B cell (primary cell): ENCODE measurements at regions not wholly inside any gene's neighbourhood (a gene's known extent, or its start where the extent isn't known, plus 50 kb on each side); places are given as distances from the start of the nearest gene placed in this dataset.

Experiments used
- ATAC-seq: fragments of 200-7000 bp; cut with Tn5 transposase; one replicate; pipeline ENCODE4 v1.10.0; 2021; ENCODE audit warnings: low read depth, mild to moderate bottlenecking, moderate number of reproducible peaks, moderate library complexity
- CTCF ChIA-PET: fragments of 350-600 bp; sonication (Branson Sonifier 250); formaldehyde crosslinking; loops from one replicate; lab custom pipeline; 2021; ENCODE audit warnings: antibody characterized with exemption, inconsistent platforms; lab: Charles Lee
- POLR2A ChIA-PET: fragments of 350-600 bp; sonication (Branson Sonifier 250); formaldehyde crosslinking; loops from one replicate; lab custom pipeline; 2021; ENCODE audit warnings: antibody characterized with exemption; lab: Charles Lee
- DNase-seq: peaks from one replicate; pipeline ENCODE4 v3.0.0; 2013
- H2AFZ ChIP-seq: 2 replicates; pipeline ENCODE4 v1.6.1; 2012; ENCODE audit warnings: mild to moderate bottlenecking, low read depth, low read length; ENCODE audit not compliant: insufficient read depth, poor library complexity, severe bottlenecking
- H3K27ac ChIP-seq, 2 donors: 1 replicate in 1 of 2; 2 replicates in 1 of 2; pipeline ENCODE4 v1.5.1; 2012 to 2013; ENCODE audit warnings: low read length in 2 of 2, mild to moderate bottlenecking in 2 of 2, moderate library complexity in 1 of 2
- H3K27me3 ChIP-seq, 4 experiments: fragments of 200-600 bp in 1 of 4; sonication (generic) in 1 of 4; replicated peaks in 1 of 4; 1 replicate in 2 of 4; 2 replicates in 2 of 4; pipeline versions ENCODE4 v1.6.1 to v1.7.0; 2013 to 2016; ENCODE audit warnings: low read length in 3 of 4, mild to moderate bottlenecking in 2 of 4, mixed read lengths in 1 of 4, moderate library complexity in 1 of 4; ENCODE audit not compliant: insufficient read depth in 4 of 4, control insufficient read depth in 3 of 4; ENCODE audit errors: control extremely low read depth in 1 of 4
- H3K36me3 ChIP-seq, 2 experiments: replicated peaks in 1 of 2; 1 replicate in 1 of 2; 2 replicates in 1 of 2; pipeline versions ENCODE4 v1.6.1 to v1.7.1; 2013; ENCODE audit warnings: low read length in 1 of 2; ENCODE audit not compliant: insufficient read depth in 2 of 2, control insufficient read depth in 1 of 2; ENCODE audit errors: control extremely low read depth in 1 of 2, extremely low read depth in 1 of 2
- H3K4me1 ChIP-seq, 2 donors: fragments of 200-600 bp in 1 of 2; sonication (generic) in 1 of 2; 1 replicate in 1 of 2; 2 replicates in 1 of 2; pipeline versions ENCODE4 v1.5.1 to v1.6.1; 2013 to 2017; ENCODE audit warnings: low read length in 2 of 2; ENCODE audit not compliant: control insufficient read depth in 2 of 2, insufficient read depth in 2 of 2
- H3K4me2 ChIP-seq: replicated peaks from 2 replicates; pipeline ENCODE3; 2012; ENCODE audit warnings: mild to moderate bottlenecking, low read depth, low read length; ENCODE audit not compliant: poor library complexity, severe bottlenecking
- H3K4me3 ChIP-seq, 5 experiments: fragments of 200-600 bp in 1 of 5; sonication (generic) in 1 of 5; 1 replicate in 3 of 5; 2 replicates in 2 of 5; pipeline versions ENCODE4 v1.5.1 to v1.7.0; 2011 to 2016; ENCODE audit warnings: low read length in 4 of 5, mild to moderate bottlenecking in 4 of 5, low read depth in 2 of 5, control low read depth in 1 of 5, moderate library complexity in 1 of 5; ENCODE audit not compliant: insufficient read depth in 1 of 5; ENCODE audit errors: control extremely low read depth in 1 of 5, extremely low read depth in 1 of 5
- H3K79me2 ChIP-seq: fragments of 200-600 bp; sonication (generic); one replicate; pipeline ENCODE4 v1.6.0; 2016; ENCODE audit warnings: low read length; ENCODE audit not compliant: control insufficient read depth, insufficient read depth
- H3K9ac ChIP-seq: fragments of 200-600 bp; sonication (generic); 2 replicates; pipeline ENCODE4 v1.6.1; 2017; ENCODE audit warnings: mild to moderate bottlenecking, low read length, moderate library complexity
- H3K9me3 ChIP-seq, 3 donors: one replicate each; pipeline versions ENCODE4 v1.6.1 to v1.7.1; 2013; ENCODE audit warnings: low read length in 2 of 3; ENCODE audit not compliant: control insufficient read depth in 2 of 3, insufficient read depth in 1 of 3; ENCODE audit errors: control extremely low read depth in 1 of 3
- H4K20me1 ChIP-seq: 2 replicates; pipeline ENCODE4 v1.6.0; 2012; ENCODE audit warnings: mild to moderate bottlenecking, low read length; ENCODE audit not compliant: insufficient read depth, control insufficient read depth, poor library complexity, severe bottlenecking
- H3K27ac Mint-ChIP-seq: one replicate; pipeline ENCODE4 v1.8.0; 2021; ENCODE audit warnings: mixed read lengths
- H3K27me3 Mint-ChIP-seq: one replicate; pipeline ENCODE4 v1.8.0; 2021; ENCODE audit warnings: mixed read lengths
- H3K4me1 Mint-ChIP-seq: one replicate; pipeline ENCODE4 v1.8.0; 2021; ENCODE audit warnings: mixed read lengths
- H3K4me3 Mint-ChIP-seq: one replicate; pipeline ENCODE4 v1.8.0; 2021; ENCODE audit warnings: mixed read lengths
- H3K9me3 Mint-ChIP-seq: one replicate; pipeline ENCODE4 v1.8.0; 2022; ENCODE audit warnings: mixed read lengths; ENCODE audit not compliant: insufficient read depth
- CTCF ChIP-seq: fragments of 200-600 bp; IDR thresholded peaks from one replicate; pipeline ENCODE4 v1.8.0; 2022; ENCODE audit warnings: antibody characterized with exemption, mild to moderate bottlenecking
- EZH2 ChIP-seq: IDR thresholded peaks from 2 replicates; pipeline ENCODE4 v1.6.1; 2012; ENCODE audit warnings: borderline replicate concordance, low read depth, mild to moderate bottlenecking, moderate library complexity, low read length; ENCODE audit not compliant: insufficient read depth, poor library complexity, severe bottlenecking
- whole genome bisulfite sequencing: methylation state at CpG from one replicate; pipeline ENCODE4 v1.1.5; 2013; ENCODE audit warnings: missing lambda C conversion rate; ENCODE audit not compliant: insufficient coverage; 5-methylcytosine and 5-hydroxymethylcytosine counted together
- intact Hi-C: fragments of 100-400 bp; cut with micrococcal nuclease; formaldehyde crosslinking; loops from one replicate; pipeline ENCODE4 v1.10.0; 2022

GRCh38 chr21:33984021-33984481 lies 68.4 kb upstream of the ATP5PO start:
- Histone ChIP-seq H2AFZ (no peak overlapping the region), H3K4me3 (no peak overlapping the region), H3K36me3 (no peaks in the 10 kb centered on the region), H4K20me1 (no peaks in the 10 kb centered on the region), H3K4me2 (no peak overlapping the region), H3K79me2 (no peaks in the 10 kb centered on the region), H3K9me3 (no peaks in the 10 kb centered on the region), H3K27me3 (no peaks in the 10 kb centered on the region), H3K4me1 (no peaks in the 10 kb centered on the region), H3K27ac (no peak overlapping the region), H3K9ac (no peak overlapping the region)
- ChIA-PET CTCF (no interaction called here), POLR2A (no interaction called here)
- no peak overlapping the region for H3K27ac Mint-ChIP-seq
- peaks cover 3% of the 10 kb centered on the region for H3K27me3 Mint-ChIP-seq
- H3K9me3 Mint-ChIP-seq = no peaks in the 10 kb centered on the region
- intact Hi-C loops = no loop called here
- DNase-seq = no peak
- no peaks in the 10 kb centered on the region for H3K4me1 Mint-ChIP-seq
- 88% methylated on average over 13 of the region's 13 CpGs for WGBS
- no peak overlapping the region for H3K4me3 Mint-ChIP-seq
- no peak for ATAC-seq
- no peak for TF ChIP-seq EZH2
- TF ChIP-seq CTCF = no peak

- ChIA-PET CTCF (interaction anchor here (1.2 kb wide), 1 partner anchor 57 kb away, joined by 3 read pairs; no protein-coding TSS in a partner anchor), POLR2A (no interaction called here)
- Histone ChIP-seq H4K20me1 (no peaks in the 10 kb centered on the region), H3K9ac (no peak overlapping the region), H3K36me3 (no peaks in the 10 kb centered on the region), H3K79me2 (no peaks in the 10 kb centered on the region), H3K4me1 (peaks cover 3 to 16% of the 10 kb centered on the region in 2 donors), H3K9me3 (no peaks in the 10 kb centered on the region), H3K27ac (no peak overlapping the region), H3K27me3 (no peaks in the 10 kb centered on the region), H3K4me2 (no peak overlapping the region), H2AFZ (no peak overlapping the region), H3K4me3 (no peak overlapping the region)
- 95% methylated on average over 4 of the region's 10 CpGs for WGBS
- H3K27ac Mint-ChIP-seq = no peak overlapping the region
- H3K9me3 Mint-ChIP-seq = no peaks in the 10 kb centered on the region
- H3K4me1 Mint-ChIP-seq = peaks cover 18% of the 10 kb centered on the region
- ATAC-seq (no peak), DNase-seq (no peak)
- intact Hi-C loops = no loop called here
- no peak for TF ChIP-seq CTCF
- TF ChIP-seq EZH2 = no peak
- no peak overlapping the region for H3K4me3 Mint-ChIP-seq
- H3K27me3 Mint-ChIP-seq = no peaks in the 10 kb centered on the region
These were observed 65.9 kb upstream of the ATP5PO start for GRCh38 chr21:33981391-33982101.
